GM23248 (cell line): ENCODE measurements at regions not wholly inside any gene's neighbourhood (a gene's known extent, or its start where the extent isn't known, plus 50 kb on each side); places are given as distances from the start of the nearest gene placed in this dataset.

Experiments used
- EZH2 ChIP-seq: fragments of 200-600 bp; sonication (generic); IDR thresholded peaks from 2 replicates; pipeline ENCODE4 v1.6.1; 2018; ENCODE audit warnings: antibody characterized with exemption, mild to moderate bottlenecking; ENCODE audit not compliant: insufficient read depth, poor library complexity, severe bottlenecking
- EZH2phosphoT487 ChIP-seq: fragments of 200-600 bp; sonication (generic); IDR thresholded peaks from 2 replicates; pipeline ENCODE4 v1.6.1; 2018; ENCODE audit warnings: antibody characterized with exemption, moderate library complexity, mild to moderate bottlenecking, low read depth; ENCODE audit not compliant: insufficient read depth

DNA sequence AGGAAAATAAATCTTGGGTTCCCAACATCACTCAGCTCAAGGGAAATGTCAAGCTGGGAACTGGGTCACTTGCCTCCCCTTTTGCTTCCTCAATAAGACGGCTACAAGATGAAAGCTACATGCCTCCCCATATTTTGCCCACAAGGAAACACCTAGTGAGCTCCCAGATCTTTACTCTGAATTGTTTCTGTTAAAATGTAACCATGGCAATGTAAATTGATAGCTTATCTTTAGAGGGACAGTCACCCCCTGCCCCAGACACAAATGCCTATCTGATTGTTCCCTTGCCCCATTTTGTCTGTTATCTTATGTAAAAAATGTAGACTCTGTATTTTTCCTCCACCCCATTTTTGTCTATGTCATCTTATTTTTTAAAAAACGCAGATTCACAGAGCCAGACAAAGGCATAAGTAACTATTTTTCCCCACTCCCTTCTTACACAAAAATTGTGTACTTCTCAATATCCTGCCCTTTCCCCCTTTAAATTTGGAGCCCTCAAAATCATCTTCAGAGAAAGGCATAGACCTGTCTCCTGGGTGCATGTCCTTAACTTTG, 288.7 kb upstream of the ERCC4 start:
- TF ChIP-seq EZH2 (no peak), EZH2phosphoT487 (no peak)
